Heart left ventricle (tissue), 13 donors: ENCODE measurements at regions not wholly inside any gene's neighbourhood (a gene's known extent, or its start where the extent isn't known, plus 50 kb on each side); places are given as distances from the start of the nearest gene placed in this dataset.

Experiments used
- CTCF ChIP-seq, 12 donors: fragments of 200-600 bp; sonication (generic) in 4 of 12; IDR thresholded peaks; one replicate each; pipeline versions ENCODE4 v1.5.0 to v1.8.0; 2018 to 2022; ENCODE audit warnings: antibody characterized with exemption in 12 of 12, mild to moderate bottlenecking in 5 of 12
- POLR2A ChIP-seq, 2 donors: fragments of 450-650 bp; IDR thresholded peaks; one replicate each; pipeline ENCODE4 v1.6.1; 2017; ENCODE audit warnings: antibody characterized with exemption in 2 of 2, mild to moderate bottlenecking in 2 of 2, moderate library complexity in 2 of 2
- donor health status: ischemic (EF 13 %, LVEDD 7.1; RV severe dilation, severe dysfunction).
- donor health status: DM: no; HTN: yes; CAD: no.
- donor health status: DM: no; HTN: no; CAD: no.
- donor health status: ischemic (EF 25% LVEDD 6.9; RV normal size, moderate dysfunction).
- donor health status: ischemic (EF 25% LVEDD 5.7; RV mildly dilated, moderate dysfunction).
- donor health status: ischemic (EF 35%, LVEDD 5.7; RV mildly dilated, moderate dysfunction).
- donor health status: nonischemic (EF 11% LVEDD 7.7; RV severe dilation, severe dysfunction).
- donor health status: DM: yes; HTN: yes; CAD: no.
- donor health status: PGD.
- donor health status: ischemic (EF 29% LVEDD 5.4; RV normal size, mild dysfunction).
- donor health status: nonischemic (EF 23%, LVEDD 6.1; RV moderate dilation, normal function).

- no peak for TF ChIP-seq CTCF (IDR thresholded peaks at IDR 0.05)
- no peak for TF ChIP-seq POLR2A (IDR thresholded peaks at IDR 0.05)
Measured at GRCh38 chr20:22460231-22460630, 124.1 kb downstream of the FOXA2 start.
